NCI-H446 (cell line): ENCODE measurements at regions not wholly inside any gene's neighbourhood (a gene's known extent, or its start where the extent isn't known, plus 50 kb on each side); places are given as distances from the start of the nearest gene placed in this dataset.

ENCODE experiments used
- DNase-seq, 2 experiments: peaks; one replicate each; lab custom pipeline; 2025; lab: John Stamatoyannopoulos, UW

DNA sequence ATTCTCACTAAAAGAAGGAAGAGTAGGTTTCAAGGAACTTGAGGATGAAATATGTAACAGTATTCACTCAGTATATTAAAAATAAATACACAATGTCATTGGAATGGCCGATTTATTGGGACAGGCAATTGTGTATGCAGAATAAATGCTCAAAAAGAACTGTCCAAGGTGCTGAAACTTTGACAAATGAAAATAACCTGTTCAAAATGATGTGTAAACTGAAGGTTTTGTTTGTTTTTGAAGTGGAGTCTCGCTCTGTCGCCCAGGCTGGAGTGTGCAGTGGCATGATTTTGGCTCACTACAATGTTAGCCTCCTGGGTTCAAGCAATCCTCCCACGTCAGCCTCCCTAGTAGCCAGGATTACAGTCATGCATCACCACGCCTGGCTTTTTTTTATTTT, 318.7 kb upstream of the RBFOX1 start:
- no peak for DNase-seq

DNA sequence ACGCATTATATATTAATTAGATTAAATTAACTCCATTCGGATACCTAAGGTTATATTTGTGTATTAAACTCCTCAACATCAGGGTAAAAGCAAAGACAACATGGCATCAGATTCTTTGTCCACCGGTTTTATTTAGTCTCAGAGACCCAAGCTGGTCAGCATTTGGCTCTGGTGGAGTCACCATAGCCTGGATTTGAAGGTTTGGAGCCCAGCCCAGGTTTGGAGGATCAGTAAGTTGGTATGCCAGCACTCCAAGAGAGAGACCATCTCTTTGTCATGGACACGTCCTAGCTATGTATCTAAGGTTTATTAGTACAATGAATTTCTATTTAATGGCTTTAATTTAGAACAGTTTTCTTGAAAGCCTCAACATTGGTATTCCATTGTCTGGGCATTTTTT, 328.4 kb upstream of the RBFOX1 start:
- DNase-seq = no peak

DNA sequence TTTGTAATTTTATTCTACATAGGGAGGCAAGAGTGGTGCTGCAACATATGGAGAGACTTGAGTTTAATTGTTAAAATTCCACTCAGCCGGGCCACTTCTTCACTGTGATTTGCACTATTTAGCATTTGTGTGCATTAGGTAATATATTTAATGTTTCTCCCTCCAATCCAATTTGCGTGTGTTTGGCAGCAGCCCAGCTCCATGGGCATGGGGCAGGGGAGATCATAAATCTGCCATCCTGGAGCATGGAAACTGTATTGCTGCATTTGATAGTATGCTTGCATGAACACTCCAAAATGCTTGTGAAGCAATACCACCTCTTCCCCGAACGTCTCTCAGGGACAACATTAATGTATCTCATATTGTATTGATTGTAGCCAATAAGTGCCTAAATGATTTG, 339.1 kb upstream of the RBFOX1 start:
- DNase-seq = no peak

DNA sequence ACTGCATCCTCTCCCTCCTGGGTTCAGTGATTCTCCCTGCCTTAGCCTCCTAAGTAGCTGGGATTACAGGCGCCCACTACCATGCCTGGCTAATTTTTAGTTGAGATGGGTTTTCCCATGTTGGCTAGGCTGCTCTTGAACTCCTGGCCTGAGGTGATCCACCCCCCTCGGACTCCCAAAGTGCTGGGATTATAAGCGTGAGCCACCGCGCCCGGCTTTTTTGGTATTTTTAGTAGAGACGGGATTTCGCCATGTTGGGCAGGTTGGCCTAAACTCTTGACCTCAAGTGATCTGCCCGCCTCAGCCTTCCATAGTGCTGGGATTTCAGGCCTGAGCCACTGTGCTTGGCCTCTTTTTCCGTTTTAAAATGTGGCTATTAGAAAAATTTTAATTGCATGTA, 343.8 kb upstream of the RBFOX1 start:
- no peak for DNase-seq

DNA sequence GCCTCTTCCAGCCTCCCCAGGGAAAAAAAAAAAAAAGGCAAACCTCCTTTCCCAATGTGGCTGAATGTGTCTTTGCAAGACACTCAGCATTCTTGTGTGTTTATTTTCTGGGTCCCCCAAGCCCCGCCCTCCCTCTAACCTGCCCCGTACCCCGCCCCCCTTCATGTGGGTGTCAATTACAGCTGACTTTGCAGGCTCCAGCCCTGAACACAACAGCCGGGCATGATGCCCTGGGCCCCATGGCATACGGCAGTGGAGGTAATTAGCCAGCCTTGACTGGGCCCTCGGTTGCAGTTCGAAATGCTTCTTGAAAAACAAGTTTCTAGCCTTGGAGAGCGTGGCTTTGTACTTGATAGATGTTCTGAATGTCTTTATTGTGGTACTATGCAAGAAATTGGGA, 354.7 kb upstream of the RBFOX1 start:
- no peak for DNase-seq

DNA sequence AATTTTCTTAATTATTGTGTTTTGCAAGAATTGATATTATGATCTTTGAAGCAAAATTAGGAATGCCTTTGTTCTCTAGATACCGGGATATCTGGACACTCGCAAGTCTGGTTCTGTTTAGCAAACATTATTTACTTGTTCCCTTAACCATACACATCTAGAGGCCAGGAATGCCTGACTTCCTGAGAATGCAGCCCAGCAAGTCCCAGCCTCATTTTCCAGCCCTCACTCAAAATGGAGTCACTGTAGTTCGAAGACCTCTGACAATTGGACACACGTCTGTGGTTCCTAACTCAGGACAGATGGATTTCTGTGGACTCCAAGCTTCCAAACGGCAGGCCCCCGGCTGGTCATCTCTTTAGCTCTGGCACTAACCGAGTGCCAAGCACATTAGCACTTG, 355.4 kb upstream of the RBFOX1 start:
- DNase-seq = no peak

- DNase-seq = no peak
Observed at GRCh38 chr16:6976716-6977115, 355.9 kb upstream of the RBFOX1 start.

- no peak for DNase-seq
Observed at GRCh38 chr16:6970171-6970857, 362.3 kb upstream of the RBFOX1 start.

DNA sequence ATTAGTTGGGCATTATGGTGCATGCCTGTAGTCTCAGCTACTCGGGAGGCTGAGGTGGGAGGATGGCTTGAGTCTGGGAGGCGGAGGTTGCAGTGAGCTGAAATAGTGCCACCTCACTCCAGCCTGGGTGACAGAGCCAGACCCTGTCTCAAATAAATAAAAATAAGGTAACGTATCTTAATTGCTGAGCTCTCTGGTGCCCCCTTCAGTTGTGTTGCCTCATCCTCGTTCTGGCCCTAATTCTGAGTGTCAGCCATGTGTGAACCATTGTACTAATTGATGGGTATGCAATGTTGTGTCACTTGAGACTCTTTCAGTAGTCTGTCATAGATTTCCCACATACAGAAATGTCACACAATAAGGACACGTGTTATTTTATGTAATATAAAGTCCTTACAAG, 363.1 kb upstream of the RBFOX1 start:
- no peak for DNase-seq

DNA sequence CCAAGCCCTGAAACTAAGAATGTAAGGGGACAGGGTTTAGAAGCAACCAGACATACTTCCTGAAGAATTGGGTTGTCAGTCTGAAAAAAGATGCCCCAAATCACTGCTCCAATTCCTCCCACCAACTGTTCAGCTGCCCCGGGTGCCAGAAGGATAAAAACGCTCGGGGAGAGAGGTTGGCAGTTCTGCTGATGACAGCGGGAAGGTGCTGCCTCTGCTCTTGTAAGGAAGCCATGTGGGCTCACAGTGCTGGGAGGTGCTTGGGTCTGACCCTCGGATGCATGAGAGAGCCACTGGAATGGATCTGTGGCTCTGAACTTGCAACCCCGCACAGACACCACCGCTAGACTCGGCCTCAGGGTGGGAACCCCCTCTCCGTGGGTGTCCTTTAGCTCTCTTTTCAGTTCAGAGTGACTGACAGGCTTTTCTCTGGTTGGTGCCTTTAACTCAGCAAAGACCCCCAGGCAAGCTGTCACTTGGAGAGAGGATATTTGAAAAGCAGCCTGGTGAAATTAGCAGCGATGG, 364.8 kb upstream of the RBFOX1 start:
- DNase-seq = no peak

DNA sequence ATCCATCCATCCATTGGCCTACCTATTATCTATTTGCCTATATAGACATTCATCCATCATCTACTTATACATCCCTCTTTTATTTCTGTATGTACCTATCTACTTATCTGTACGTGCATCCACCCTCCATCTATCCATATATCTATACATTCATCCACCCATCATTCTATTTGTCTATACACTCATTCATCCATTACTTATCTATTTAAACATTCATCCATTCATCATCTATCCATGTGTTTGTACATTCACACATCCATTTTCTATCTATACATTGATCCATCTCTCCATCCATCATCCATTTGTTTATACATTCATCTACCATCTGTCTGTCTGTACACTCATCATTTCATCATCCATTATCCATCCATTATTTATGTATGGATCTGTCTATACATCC, 365.7 kb upstream of the RBFOX1 start:
- DNase-seq = no peak

DNA sequence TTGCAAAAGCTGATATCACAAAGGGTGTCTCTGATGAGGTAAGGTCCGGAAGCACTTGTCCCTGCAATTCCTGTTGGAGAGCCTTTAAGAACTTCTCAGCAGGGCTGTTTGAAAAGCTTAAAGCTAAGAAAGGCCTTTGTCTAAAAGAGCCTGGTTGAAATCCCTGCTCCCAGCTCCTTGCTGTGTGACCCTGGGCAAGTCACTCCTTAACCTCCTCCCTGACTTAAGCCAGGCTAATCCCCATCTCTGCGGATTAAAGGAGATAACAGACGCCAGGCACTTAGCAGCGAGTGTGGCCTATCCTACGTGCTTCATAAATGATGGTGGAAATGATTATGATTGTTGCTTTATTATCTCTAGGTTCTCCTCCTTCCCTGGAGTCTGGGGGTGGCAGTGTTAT, 368.0 kb upstream of the RBFOX1 start:
- no peak for DNase-seq

DNA sequence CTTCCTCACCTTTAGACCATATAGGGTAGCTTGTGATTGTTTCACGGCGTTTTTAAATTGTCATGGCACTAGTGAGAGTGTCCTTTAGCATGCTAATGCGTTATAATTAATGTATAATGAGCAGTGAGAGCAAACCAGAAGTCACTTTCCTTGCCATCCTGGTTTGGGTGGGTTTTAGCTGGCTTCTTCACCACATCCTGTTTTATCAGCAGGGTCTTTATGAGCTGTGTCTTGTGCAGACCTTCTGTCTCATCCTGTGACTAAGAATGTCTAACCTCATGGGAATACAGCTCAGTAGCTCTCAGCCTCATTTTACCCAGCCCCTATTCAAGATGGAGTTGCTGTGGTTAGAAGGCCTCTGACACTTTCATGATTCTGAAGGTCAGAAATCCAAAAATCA, 370.9 kb upstream of the RBFOX1 start:
- no peak for DNase-seq

DNA sequence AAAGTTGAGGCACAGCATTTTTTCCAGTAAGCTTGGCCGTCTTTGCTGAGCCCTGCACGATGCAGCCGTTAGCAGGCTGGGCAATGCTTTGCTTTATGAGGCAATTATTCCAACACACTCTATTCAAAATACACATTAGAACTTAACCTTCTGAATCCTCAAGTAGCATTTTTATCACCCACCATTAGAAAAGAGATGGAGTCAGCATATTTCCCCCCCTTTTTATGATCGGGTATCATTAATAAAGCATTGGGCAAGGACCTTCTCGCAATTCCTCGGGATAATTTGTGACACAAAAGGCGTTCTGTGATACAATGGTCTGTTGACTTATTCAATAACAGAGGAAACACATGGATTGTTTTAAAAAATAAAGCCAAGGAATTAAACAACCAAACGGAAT, 374.5 kb upstream of the RBFOX1 start:
- no peak for DNase-seq

GRCh38 chr16:6957681-6958080, 375.0 kb upstream of the RBFOX1 start:
- DNase-seq = no peak

- no peak for DNase-seq
Observed at GRCh38 chr16:6956511-6956910, 376.1 kb upstream of the RBFOX1 start.

GRCh38 chr16:6955303-6955702, 377.3 kb upstream of the RBFOX1 start:
- DNase-seq = no peak

- no peak for DNase-seq
Observed at GRCh38 chr16:6949240-6949639, 383.4 kb upstream of the RBFOX1 start.

DNA sequence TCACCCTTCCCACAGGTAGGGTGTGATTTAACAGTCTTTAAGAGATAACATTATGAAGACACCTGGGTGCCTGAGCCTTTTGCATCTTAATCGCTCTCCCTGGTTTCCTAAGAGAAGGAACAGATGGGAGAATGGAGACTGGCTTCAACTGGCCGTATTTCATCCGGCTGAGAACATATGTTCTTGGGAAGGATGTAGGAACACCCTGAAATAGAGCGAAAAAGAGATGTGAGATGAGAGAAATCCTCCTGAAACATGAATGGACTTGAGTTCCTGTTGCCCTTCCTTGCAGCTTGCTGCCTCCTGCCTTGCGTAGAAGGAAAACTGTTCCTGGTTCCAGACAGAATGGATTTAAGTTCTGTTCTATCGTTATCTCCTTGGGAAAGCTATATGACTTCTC, 385.4 kb upstream of the RBFOX1 start:
- DNase-seq = no peak

DNA sequence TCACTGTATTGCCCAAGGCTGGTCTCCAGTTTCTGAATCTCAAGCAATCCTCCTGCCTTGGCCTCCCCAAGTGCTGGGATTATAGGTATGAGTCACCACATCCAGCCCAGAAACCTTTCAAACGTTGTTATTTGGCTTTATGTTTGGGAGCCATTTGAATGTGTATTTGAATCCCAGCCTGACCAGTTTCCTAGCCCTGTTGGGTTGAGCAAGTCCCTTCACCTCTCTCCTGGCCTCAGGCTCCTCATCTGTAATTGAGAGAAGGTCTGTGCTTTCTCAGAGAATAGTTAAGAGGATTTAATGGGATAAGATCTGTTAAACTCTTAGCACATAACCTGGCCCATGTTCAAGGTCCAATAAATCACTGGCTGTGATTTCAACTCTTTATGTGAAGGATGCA, 385.8 kb upstream of the RBFOX1 start:
- no peak for DNase-seq

DNA sequence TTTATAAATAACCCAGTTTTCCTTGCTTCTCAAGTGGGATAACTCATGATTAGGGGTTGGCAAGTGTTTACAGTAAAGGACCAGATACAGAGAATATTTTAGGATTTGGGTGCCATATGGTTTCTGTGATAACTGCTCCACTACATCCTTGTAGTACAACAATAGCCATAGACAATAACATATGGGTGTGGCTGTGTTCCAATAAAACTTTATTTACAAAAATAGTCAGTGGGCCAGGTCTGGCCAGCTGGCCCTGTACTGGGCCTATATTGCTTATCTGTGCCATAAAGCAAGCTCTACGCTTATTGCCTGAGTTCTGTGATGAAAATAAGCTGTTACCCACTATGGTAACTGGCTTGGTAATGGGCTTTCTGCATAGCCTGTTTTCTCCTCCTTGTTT, 386.5 kb upstream of the RBFOX1 start:
- DNase-seq = no peak

DNA sequence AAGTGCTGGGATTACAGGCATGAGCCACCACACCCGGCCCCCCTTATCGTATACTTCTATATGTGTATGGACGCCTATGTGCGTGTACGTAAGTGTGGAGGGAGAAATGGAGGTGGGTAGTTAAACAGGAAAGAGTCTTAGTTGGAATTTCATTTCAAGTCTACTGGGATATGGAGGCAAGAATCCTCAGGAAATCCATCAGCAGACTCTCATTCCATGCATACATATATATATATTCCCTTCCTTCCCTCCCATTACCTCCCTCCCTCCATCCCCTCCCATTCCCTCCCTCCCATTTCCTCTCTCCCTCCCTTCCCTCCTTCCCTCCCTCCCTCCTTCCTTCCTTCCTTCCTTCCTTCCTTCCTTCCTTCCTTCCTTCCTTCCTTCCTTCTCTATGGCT, 391.7 kb upstream of the RBFOX1 start:
- no peak for DNase-seq

GRCh38 chr16:6937641-6938040, 395.0 kb upstream of the RBFOX1 start:
- DNase-seq = no peak

DNA sequence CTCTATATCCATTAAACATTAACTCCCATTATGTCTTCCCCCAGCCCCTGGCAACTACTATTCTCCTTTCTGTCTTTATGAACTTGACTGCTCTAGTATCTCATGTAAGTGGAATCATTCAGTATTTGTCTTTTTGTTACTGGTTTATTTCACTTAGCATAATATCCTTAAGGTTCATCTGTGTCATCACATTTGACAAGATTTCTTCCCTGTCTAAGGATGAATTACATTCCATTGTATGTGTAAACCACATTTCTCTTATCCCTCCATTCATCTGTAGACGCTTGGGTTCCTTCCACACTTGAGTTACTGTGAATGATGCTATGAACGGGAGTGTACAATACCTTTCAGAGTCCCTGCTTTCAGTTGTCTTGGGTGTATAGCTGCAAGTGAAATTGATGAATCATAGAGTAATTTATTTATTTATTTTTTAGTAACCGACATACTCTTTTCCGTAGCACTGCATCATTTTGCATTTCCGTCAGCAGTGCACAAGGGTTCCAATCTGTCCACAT, 399.7 kb upstream of the RBFOX1 start:
- DNase-seq = no peak
